Stomach (tissue), 4 donors: ENCODE measurements at regions not wholly inside any gene's neighbourhood (a gene's known extent, or its start where the extent isn't known, plus 50 kb on each side); places are given as distances from the start of the nearest gene placed in this dataset.

Experiments
- CTCF ChIP-seq, 7 experiments: fragments of 450-650 bp in 4 of 7; fragments of 200-600 bp in 3 of 7; sonication (generic) in 3 of 7; IDR thresholded peaks; one replicate each; pipeline ENCODE4 v1.5.1; 2016 to 2019; ENCODE audit warnings: antibody characterized with exemption in 7 of 7, control low read depth in 2 of 7, mild to moderate bottlenecking in 1 of 7
- POLR2A ChIP-seq, 4 donors: fragments of 450-650 bp; IDR thresholded peaks; one replicate each; pipeline ENCODE4 v1.6.1; 2016; ENCODE audit warnings: antibody characterized with exemption in 4 of 4, control low read depth in 2 of 4, mild to moderate bottlenecking in 1 of 4, moderate library complexity in 1 of 4

DNA sequence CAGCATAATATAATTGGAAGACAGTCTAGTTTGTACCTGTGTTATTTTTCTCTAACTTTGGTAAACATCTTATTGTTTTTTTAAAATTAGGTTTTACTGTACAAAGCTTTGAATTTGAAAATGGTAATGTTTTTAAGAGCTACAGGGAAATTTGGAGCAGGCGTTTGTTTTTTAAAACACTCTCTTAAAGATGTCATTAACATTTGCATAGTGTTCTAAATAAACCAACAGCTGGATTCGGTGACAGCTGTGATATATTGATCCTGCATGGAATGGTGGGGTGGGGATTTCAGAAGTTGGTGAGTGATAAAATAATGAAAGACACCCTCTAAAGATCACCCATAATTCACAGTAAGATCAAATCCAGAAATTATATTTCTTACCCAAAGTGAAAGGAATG is 97.9 kb upstream of the PRL start:
- TF ChIP-seq POLR2A (IDR thresholded peaks at IDR 0.05) (no peak), CTCF (IDR thresholded peaks at IDR 0.05) (no peak)
